Inferior parietal cortex (tissue), 1 donor: ENCODE measurements at regions not wholly inside any gene's neighbourhood (a gene's known extent, or its start where the extent isn't known, plus 50 kb on each side); places are given as distances from the start of the nearest gene placed in this dataset.

Source experiments
- DNase-seq: peaks from one replicate; pipeline ENCODE4 v3.0.0-alpha.2; 2016; ENCODE audit errors: extremely low spot score

DNA sequence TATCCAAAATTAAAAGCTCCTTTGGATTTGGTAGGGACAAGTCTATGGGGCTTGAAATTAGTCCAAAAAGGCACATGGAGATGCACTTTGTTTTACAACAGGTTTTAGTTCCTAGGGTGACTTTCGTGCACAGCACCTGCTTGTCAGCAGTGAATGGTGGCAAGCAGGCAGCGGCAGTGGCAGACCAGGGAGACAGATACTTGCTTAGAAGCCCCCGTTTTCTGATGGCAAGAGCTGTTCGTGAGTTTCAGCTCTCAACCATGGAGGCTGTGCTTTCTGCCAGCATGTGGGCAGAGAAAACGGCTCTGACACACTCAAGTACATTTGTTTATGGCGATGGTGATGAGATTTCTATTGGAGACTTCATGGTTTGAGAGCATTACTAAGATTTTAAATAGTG is 61.7 kb upstream of the SHH start:
- DNase-seq, result no peak

DNA sequence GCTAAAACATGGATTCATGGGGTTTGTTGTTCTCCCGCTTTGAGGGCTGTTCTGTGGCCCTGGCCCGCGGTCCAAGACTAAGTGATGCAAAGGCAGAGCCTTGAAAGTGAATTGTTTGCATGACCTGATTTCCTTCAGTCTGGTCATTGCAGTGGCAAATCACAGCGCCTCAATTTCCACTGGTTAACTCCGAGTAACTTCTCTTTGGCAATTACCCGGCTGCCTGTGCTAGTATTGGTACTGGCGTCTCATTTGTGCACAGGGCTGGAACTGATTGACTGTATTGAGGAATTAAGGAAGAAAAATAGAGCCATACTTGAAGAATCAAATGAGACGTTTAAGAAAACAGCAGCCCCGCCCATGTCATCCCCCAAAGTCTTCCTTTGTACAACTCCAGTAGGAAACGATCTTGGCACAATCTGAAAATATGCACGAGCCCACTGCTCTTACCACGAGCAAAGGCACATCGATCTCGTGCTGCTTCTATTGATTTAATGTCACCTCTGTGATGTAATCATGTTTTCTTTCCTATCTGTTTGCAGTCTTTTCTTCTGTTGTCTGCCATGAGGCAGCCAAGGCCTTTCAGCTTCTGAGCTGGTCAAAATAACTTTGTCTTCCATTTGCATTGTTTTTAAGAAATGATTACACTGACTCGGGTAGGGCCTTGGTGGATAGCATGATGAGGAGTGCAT is 60.6 kb upstream of the SHH start:
- DNase-seq, result no peak

DNA sequence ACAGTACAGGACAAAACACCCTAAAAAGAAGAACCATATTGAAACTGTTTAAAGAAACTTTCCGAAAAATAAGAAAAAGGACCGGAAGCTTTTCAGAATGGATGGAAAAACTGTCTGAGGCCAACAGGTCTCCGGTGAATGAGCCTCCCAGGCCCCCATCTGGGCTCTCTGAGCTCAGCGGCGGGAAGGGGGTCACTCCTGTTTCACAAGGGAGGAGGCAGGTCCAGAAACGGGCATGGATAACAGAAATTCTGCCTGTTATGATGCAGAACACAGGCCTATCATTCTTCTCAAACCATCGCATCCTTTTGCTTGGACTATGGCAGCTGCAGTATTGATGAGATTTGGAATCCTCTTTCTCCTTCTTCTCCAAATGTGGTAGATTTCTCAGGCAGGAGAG is 58.9 kb upstream of the SHH start:
- DNase-seq, result no peak

DNA sequence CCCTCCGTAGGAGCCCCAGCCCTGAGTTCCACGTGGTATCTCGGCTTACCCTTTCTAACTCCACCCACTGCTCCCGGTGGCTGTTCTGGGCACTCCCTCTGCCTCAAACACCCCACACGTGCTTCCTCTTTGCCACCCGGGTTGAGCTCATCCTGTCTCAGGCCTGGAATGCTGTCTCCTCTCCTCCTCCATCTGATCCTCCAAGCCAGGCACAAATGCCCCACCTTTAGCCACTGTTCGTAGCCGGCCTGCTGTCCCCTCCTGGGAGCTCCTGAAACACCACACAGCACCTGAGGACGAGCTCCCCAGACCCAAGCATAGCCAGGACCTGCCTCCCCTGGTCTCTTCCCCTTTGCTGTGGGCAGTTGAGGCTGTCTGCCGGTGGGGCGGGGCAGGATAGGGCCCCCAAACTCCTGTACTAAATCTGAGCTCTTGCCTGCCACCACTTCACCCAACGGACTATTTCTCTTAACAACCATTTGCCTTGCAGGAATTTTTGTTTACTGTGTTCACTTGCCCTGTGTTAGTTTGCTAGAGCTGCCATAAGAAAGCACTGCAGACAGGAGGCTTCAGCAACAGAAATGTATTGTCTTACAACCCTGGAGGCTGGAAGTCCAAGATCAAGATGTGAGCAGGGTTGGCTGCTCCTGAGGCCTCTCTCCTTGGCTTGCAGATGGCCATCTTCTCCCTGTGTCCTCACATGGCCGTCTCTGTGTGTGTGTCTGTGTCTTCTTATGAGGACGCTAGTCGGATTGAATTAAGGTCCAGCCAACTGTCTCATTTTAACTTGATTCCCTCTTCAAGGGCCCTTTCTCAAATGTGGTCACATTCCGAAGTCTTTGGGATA is 58.3 kb upstream of the SHH start:
- DNase-seq, result no peak

DNA sequence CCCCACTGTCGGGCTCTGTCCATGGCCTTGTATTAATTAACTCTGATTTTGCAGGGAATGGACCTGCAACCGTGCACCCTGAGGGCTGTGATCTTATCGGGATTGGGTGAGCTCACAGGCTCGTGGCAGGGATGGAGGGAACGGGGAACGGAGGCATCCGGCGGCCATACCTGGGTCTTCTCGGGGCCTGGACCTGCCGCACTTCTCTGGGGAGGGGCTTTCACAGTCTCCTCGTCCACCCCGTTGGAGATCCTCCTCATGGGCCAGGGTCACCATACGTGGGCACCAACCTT is 57.5 kb upstream of the SHH start:
- no peak for DNase-seq

DNA sequence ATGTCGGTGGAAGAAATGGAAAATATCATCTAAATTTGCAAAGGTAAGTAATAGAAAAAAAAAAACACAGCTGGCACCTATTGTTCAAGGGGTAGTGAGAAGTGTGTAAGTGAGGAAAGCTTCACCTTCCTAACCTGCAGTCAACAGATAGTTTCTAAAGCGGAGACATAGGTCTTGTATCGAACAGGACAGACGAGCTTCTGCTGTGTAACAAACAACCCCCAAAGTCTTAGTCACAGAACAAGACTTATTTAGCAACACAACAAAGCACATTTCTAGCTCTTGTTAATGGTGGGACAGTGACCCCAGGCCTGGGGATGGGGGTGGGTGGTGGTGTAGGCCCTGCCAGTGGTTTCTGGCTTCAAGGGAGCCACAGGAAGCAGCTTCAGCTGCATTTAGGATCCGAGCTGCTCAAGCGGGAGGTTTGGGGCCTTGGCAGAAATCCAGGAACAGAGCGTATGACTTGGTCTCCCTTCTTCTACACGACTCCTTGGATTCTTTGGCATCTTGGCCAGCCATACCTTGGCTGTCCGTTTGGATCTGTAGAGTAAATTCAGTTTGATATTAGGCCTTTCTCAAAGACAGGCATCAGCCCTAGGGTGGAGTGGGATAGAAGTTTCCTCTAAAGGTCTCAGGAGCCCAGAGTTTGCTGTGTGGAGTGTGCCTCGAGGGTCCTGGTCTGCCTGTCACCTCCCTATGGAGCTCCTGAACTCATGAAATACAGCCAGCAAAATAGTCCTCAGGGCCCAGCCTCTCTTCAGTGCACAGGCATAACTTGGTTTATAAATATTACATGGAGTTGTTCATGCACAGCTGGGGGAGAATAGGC is 56.9 kb upstream of the SHH start:
- DNase-seq, result no peak

DNA sequence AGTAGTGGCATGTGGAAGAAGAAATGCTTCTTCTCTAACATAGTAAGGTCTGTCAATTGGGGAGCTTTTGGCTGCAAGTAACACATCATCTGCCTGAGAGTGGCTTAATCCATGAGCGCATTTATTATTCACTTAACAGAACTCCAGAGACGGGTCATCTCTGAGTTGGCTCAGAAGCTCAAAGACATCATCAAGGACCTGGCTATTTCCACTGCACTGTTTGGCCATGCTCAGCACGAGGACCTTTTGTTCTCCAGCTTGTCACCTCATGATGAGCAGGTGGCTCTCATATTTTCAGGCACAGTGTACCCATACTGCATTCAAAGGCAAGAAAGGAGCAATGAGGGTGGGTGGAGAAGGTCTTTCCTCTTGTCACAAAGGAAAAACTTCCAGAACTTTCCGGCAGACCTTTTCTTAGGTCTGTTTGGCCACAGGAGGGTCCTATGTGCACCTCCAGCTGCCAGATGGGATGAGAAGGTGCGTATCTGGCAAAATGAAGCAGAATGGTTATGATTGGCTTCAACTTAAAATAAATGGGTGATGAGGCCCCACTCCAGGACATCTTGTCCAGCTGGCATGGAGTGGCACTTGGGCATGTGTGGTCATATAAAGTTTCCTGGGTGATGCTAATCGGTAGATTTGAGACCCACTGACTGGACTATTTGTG is 55.6 kb upstream of the SHH start:
- no peak for DNase-seq

DNA sequence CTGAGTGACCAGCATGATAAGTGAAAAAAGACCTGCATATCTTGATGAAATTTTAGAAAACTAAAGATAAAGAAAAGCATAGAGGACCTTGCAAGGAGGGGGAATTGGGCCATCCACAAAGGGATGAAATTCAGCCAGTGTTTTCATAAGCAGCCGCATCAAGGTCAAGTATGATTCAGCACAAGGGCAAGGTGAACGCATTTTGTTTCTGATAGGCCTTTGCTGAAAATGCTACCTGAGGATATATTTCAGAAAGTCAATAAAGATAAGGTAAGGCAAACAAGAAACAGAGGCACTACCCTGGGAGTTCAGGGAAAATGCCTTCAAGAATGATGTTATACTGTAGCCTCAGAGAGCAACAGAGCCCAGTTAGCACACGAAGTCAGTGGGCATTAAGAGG is 55.0 kb upstream of the SHH start:
- DNase-seq, result no peak

DNA sequence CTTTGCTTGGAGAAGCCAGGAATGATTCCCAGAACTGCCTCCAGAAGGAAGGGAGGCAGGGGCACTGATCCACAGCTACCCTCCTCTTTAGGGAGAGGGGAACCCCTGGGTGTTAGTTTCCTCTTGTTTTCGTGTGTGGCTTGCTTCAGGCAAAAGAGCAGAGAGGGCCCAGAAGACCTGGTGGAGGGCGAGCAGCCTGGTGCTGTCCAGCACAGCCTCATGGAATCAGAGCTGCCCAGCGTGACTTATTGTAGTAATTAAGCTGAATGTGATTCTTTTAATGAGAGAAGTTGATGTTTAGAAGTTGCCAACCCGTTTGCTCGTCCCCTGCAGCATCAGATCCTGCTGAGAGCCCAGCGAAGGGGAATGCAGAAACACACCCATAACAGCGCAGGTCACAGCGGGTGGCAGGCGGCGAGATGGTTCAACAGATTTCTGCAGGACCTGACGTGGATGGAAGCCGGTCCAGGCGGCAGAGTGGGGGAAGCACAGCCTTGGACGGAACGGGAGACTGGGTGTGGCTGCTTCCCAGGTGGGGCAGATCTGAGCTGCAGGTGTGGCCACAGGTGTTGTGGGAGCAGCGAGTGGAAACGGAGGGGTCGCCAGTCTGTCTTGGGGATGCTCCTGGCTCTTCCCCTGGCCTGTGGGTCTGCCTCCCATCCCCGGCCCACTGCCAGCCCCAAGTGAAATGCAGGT is 53.7 kb upstream of the SHH start:
- DNase-seq, result no peak

DNA sequence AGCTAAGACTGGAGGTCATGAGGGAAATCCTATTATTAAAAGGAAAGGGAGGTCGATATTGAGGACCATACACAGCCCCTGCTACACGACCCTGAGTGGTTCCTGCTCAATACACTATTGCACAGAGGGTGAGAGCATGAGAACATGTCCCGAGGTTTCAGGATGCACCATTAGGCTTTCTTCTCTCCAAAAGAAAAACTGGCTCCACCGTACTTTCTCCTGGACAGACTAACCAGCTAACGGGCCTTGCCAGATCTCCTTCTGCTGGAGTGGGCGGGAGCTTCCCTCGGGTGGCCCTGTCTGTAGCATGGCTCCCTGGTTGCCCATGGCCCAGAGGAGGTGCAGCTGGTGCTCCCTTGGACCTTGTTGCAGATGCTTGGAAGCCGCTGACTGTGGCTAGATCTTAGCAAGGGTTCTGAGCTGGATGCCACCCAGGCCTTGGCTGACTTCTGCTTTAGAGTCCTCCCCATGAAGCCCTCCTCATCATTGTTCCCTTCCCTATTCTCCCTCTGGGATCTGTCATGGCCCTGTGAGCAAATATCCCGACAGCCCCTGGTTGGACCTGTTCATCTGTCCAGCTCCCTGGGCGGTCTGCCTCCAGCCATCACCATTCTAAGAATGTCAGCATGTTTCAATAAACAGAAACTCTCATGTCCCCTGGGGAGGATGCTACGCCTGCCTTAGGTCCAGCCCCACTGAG is 52.9 kb upstream of the SHH start:
- no peak for DNase-seq

DNA sequence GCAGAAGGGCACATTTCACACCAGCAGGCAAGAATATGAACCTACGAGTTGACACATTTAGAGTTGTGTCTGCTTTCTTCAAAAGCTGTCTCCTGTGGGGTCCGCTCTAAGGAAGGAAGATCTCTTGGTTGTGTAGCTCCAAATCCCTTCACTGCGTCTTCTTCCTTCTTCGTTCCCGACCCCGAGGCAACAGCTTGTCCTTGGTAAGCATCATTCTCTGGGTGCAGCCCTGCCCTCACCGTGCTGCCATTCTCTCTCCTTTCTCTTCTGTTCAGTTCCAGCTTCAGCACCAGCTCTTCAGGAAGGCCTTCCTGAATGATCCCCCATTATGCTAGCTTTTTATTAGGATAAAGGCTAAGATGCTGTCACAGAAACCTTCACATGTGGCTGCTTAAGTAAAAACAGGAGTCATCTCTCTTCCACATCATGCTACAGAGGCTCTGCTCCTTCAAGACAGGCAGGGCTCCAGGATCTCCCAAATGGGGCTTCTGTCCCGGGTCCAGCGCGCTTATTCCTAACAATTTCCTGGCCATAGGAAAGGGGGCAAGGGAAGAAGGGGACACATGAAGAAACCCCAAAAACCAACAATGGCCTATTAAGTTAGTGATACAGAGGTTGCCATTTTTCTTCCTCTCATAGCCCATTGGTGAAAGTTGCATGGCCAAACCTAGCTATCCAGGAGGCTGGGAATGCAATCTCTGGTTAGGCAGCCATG is 52.2 kb upstream of the SHH start:
- no peak for DNase-seq

DNA sequence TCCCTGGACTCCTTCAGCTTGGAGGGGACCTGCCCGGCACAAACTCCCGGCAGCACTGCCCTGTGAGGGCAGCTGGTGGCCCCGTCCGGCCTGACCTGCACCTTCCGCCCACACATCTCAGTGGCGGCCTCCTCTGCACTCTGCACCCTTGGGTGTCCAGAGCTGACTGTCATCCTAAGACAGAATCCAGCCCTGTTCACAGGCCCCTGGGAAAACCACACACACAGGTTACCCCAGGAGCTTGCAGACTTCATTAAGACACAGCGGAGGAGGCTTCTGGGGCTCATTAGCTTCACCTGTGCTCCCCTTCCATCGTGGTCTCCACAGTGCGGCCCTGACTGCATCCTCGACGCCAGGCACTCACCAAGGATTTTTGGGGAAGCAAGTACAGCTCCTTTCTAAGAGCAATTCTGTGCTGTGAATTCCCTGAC is 51.5 kb upstream of the SHH start:
- no peak for DNase-seq

DNA sequence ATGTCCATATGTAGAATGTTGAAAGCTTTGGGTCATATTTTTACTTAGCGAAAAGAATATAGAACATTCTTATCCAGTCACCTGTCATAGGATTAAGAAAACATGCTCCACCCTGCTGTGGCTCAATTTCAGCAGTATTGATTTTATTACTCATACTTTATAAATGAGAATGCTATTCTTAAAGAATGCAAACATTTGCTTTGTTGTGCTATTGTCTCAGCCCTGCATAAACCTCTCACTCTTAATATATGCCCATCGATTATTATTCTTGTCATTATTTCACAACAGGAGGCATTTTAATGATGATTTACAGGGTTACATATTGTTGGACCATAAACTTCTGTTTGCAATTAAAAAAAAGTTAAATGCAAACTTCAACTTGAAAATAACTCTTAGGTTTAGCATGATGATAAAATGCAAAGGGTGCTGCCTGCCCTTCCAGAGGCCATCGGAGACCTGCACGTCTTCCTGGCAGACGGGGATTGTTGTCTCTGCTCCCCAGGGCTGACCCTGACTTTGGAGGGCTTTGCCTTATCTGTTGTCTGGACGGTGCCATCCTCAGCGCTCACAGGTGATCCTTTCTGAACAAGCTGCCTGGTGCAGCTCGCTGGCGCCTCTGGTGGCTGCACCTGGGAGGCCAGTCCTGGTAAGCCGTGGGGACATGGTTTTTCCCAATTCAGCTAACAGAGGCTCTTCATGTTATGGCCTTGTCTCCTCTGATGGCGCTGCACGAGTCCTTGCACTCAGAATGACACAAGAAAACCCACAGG is 50.0 kb upstream of the SHH start:
- no peak for DNase-seq
